Spleen (tissue), 7 donors: ENCODE measurements at regions not wholly inside any gene's neighbourhood (a gene's known extent, or its start where the extent isn't known, plus 50 kb on each side); places are given as distances from the start of the nearest gene placed in this dataset.

Source experiments
- POLR2AphosphoS5 ChIP-seq, 3 donors: sonication (generic); formaldehyde crosslinking; IDR thresholded peaks; one replicate each; pipeline ENCODE4 v1.5.1; 2017; ENCODE audit warnings: antibody characterized with exemption in 3 of 3
- TF ChIP-seq, protein P1 (sequence below), 11 experiments: fragments of 200-600 bp in 7 of 11; fragments of 450-650 bp in 4 of 11; sonication (generic) in 4 of 11; IDR thresholded peaks in 8 of 11; conservative IDR thresholded peaks in 3 of 11; 1 replicate in 7 of 11; 2 replicates in 4 of 11; pipeline versions ENCODE4 v1.4.0 to v1.8.0; 2016 to 2021; ENCODE audit warnings: antibody characterized with exemption in 11 of 11, inconsistent platforms in 4 of 11, mild to moderate bottlenecking in 1 of 11
- donor health status: DM: no; HTN: no; CAD: no; lungs with moderate emphysema.
- donor health status: DM: no; HTN: no; CAD: no.
- donor health status: DM: no; HTN: no; CAD: no.

DNA sequence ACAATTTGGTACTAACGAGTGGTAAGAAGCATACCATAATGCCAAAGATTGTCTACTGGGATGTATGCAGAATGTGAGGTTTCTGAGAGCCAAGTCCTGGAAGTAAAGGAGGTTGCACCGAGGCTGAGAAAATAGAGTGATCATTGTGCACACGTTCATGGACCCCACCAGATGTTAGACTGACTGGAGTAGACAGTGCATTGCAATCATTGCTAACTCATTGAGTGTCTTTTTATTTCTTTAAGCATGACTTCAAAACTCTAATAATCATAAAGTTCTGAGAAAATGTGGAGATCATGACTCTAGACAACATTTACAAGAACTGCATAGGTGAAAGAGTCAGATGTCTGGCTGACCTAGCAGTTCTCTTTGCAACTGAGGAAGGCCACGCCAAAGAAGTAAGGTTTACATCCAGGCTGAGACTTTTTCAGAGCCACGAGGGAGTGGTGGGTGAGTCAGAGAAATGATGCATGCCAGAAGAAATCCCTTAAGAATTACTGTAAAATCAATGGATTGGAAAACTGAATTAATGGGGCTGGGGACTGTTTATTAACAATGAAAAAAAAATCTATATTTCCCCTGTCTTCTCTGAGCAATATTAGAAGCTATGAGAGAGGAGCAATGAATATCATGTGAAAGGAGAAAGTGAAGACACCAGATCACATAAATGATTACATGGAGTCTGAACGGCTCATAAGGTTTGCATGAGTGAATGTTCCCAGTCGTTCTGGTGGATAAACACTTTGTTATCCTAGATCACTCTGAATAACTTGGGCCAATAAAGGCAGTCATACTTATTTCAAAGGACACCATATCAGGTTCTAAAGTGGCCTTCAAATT lies 76.0 kb upstream of the SLC25A26 start:
- TF ChIP-seq, protein P1, sequence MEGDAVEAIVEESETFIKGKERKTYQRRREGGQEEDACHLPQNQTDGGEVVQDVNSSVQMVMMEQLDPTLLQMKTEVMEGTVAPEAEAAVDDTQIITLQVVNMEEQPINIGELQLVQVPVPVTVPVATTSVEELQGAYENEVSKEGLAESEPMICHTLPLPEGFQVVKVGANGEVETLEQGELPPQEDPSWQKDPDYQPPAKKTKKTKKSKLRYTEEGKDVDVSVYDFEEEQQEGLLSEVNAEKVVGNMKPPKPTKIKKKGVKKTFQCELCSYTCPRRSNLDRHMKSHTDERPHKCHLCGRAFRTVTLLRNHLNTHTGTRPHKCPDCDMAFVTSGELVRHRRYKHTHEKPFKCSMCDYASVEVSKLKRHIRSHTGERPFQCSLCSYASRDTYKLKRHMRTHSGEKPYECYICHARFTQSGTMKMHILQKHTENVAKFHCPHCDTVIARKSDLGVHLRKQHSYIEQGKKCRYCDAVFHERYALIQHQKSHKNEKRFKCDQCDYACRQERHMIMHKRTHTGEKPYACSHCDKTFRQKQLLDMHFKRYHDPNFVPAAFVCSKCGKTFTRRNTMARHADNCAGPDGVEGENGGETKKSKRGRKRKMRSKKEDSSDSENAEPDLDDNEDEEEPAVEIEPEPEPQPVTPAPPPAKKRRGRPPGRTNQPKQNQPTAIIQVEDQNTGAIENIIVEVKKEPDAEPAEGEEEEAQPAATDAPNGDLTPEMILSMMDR (IDR thresholded peaks at IDR 0.05 in 8 of 11, conservative IDR thresholded peaks at IDR 0.05 in 3 of 11), result no peak
- no peak for TF ChIP-seq POLR2AphosphoS5 (IDR thresholded peaks at IDR 0.05)
